GM19395 (cell line): ENCODE measurements at regions not wholly inside any gene's neighbourhood (a gene's known extent, or its start where the extent isn't known, plus 50 kb on each side); places are given as distances from the start of the nearest gene placed in this dataset.

Experiments
- ATAC-seq: cut with Tn5 transposase; IDR thresholded peaks from one replicate; pipeline ENCODE4 v1.9.1; 2021; ENCODE audit warnings: mild to moderate bottlenecking, moderate library complexity; ENCODE audit not compliant: unreplicated experiment

GRCh38 chrX:714131-714530 is 83.5 kb downstream of the SHOX start:
- no peak for ATAC-seq
